Islet precursor cell (in vitro differentiated cells): ENCODE measurements at regions not wholly inside any gene's neighbourhood (a gene's known extent, or its start where the extent isn't known, plus 50 kb on each side); places are given as distances from the start of the nearest gene placed in this dataset.
"Not testable (repeated sequence)": the region's sequence is repeated elsewhere in the genome, so short reads cannot be mapped to it uniquely, and the experiment has no call there.

Experiments used
- DNase-seq: peaks from one replicate; pipeline ENCODE4 v3.0.0-alpha.2; 2018

GRCh38 chrY:11769937-11770336 lies 931.1 kb upstream of the USP9Y start:
- DNase-seq: no peak

GRCh38 chrY:11779743-11780142 lies 921.3 kb upstream of the USP9Y start:
- DNase-seq: not testable (repeated sequence)

- peak; percentile 72 for DNase-seq
Observed at GRCh38 chrY:11789057-11789456, 912.0 kb upstream of the USP9Y start.

GRCh38 chrY:11823752-11824151 lies 877.3 kb upstream of the USP9Y start:
- not testable (repeated sequence) for DNase-seq

- DNase-seq: not testable (repeated sequence)
Observed at GRCh38 chrY:11834197-11834596, 866.8 kb upstream of the USP9Y start.
